ENCODE measurements at regions not wholly inside any gene's neighbourhood (a gene's known extent, or its start where the extent isn't known, plus 50 kb on each side); places are given as distances from the start of the nearest gene placed in this dataset.

- DNase-seq (ENCODE audit: low read depth), result no peak
These were observed 64.5 kb upstream of the B3GAT1 start for GRCh38 chr11:134476435-134477021.

GRCh38 chr11:134475951-134476350 is 63.9 kb upstream of the B3GAT1 start:
- no peak for DNase-seq (ENCODE audit: low read depth)

- DNase-seq (ENCODE audit: low read depth), result no peak
These were observed 62.9 kb upstream of the B3GAT1 start for GRCh38 chr11:134474942-134475341.

DNA sequence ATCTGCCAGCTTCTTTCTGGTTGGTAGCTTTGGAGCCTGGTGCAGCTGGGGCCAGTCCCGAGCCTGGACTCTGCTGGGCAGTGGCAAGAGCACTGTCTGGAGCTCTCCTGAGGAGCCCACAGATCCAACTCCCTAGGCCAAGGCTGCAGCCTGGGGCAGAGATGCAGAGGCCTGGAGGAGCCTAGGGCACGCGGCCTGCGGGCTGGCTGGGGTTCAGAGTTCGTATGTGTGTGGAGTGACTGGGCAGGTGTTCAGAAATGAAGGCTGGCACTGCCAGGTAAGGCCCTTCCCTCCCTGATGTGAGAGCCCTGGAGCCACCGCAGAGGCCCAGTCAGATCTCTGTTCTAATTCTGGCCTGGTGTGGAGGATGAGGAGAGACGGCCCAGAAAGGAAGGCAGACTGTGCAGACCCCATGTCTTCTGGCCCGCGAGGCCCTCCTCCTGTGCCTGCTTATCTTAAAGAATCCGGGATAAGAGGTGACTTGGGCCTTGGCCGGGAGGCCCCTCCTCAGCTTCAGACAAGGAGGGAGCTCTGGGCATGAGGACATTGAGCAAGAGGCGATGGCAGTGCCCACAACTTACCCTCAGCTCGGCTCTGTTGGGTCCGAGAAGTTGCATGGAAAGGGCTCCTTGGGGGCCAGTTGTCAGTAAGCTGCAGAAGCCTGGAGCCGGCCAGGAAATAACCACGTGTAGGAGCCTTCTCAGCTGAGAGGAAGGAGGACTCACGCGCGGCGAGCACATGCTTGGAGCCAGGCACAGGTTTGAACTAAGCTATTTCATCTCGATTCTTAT is 62.2 kb upstream of the B3GAT1 start:
- DNase-seq (ENCODE audit: low read depth), result no peak

DNA sequence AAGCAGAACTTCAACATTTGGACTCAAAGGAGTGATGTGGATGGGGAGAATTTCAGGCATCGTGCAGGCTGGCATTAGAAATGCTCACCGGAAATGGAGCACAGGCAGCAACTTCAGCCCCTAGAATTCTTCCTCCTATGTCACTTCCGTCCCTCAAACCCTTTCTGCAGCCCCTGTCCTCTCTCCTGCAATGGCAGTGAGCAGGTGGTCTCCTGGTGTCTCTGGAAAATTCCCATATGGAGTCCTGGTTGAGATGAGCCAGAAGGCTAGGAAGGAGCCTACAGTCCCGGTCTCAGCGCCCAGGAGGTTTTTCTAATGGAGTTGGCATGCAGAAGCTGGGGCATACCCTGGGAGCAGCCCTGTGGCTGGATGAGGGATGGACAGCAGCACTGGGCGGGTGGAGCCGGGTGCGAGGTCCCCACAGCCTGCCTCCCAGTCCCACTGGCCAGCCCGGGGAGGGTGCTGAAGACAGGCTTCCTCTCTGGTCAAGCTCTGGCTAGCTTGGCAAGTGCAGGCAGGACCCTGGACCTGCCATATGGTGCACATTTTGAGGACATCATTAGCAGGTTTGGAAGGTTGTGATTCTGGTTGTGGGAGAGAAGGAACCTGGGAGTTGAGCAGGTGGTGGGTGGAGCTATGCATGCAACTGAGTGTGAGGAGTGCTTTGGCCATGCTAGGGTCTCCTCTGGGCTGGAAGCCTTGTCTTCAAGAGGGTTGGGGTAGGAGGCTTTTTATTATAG is 59.8 kb upstream of the B3GAT1 start:
- DNase-seq (ENCODE audit: low read depth), result no peak

DNA sequence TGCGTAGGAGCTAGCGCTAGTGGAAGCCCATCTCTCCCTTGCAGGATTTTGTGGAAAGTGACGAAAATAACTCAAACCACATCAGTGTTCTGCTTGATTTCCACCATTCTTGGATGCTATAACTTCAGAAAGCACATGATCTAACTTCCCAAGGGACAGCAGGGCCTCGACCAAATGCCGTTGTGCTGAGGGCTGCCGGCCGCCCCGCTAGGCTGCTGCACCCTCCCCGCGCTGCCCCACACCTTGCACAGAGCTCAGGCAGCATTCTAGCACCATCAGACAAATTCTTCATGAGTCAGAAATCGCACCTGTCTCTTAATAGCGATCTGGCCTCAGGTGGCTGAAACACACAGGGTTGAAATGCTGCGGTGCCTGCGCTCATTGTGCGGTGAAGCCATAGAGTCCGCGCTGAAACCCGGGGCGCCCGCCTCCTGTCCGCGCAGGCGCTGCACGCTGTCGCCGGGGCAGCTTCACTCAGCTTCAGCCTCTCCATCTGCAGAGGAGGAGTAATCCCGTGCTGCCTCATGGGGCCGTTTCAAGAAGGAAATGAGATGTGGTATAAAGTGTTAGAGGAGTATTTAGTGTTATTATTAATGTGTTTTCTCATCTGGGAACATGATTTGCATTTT is 59.2 kb upstream of the B3GAT1 start:
- no peak for DNase-seq (ENCODE audit: low read depth)

DNA sequence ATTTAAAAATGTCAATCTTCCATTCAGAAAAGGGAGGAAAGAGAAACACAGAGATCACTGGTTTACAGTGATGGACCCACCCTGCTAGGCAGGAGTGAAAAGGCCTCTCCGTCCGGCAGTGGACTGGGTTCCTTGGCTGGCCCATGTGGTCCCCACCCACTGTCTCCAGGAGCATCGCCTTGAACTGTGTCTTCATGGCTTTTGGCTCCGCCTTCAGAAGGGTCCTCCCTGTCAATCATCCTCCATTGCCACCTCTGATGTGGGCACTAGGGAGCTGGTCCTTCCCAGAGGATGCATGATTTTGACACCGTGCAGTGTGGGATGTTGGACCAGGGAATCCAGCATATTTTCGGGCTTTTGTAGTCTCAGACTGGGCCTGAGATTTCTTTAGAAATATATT is 58.2 kb upstream of the B3GAT1 start:
- DNase-seq (ENCODE audit: low read depth), result no peak

DNA sequence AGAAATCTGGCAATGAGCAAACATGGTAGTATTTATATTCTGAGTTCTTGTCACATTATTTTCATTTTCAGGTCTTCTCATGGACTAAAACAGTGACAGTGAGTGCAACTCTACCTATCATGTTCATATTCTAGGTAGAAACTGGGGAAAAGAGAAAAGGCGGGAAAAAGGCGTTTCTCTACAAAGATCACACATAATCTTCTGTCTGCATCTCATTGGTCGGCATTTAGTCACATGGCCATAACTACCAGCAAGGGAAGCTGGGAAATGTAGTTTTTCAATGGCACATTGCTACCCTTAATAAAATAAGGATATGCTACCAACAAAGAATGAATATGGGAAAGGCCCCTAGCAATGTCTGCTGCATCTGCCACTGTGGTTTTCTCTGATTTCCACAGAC is 57.6 kb upstream of the B3GAT1 start:
- no peak for DNase-seq (ENCODE audit: low read depth)

DNA sequence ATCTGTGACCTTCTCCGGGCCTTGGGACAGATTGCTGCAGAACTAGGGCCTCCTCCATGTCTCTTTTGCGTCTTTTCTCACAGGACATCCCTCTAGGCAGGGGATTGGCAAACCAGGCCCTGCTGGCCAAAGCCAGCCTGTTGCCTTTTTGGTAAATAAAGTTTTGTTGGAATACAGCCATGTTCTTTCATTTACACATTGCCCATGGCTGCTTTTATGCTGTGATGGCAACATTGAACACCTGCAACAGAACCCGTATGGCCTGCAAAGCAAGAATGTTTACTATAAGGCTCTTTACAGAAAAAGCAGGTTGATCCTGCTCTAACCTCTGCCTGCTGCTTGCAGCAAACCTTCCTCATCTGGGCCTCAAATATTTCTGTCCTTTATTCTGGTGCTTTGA is 56.8 kb upstream of the B3GAT1 start:
- DNase-seq (ENCODE audit: low read depth), result no peak

DNA sequence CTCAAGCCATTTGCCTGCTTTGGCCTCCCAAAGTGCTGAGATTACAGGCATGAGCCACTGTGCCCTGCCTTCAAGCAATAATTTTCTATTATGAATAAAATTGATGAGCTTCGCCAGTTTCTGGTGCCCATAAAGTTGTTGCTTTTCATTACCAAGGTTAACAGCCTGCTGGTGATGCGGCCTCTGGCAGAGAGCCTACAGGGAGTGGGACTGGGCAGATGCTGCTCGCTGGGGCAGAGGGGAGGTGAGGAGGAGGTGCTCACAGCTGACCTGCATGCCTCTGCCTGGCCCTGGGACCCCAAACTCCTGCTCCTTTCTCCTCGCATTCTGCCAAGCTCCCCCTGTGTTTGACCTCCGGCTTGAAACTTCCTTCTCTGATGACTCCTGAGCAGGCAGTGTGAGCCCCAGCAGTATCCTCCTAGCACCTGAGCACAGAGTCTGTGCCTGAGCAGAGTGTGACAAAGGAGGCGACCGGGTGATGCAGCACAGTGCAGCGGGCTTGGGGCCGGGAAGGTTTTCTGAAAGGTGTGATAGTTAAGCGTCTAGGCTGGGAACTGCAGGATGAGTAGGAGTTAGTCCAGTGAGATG is 56.1 kb upstream of the B3GAT1 start:
- no peak for DNase-seq (ENCODE audit: low read depth)

GRCh38 chr11:134466610-134467567 is 54.8 kb upstream of the B3GAT1 start:
- no peak for DNase-seq (ENCODE audit: low read depth)

DNA sequence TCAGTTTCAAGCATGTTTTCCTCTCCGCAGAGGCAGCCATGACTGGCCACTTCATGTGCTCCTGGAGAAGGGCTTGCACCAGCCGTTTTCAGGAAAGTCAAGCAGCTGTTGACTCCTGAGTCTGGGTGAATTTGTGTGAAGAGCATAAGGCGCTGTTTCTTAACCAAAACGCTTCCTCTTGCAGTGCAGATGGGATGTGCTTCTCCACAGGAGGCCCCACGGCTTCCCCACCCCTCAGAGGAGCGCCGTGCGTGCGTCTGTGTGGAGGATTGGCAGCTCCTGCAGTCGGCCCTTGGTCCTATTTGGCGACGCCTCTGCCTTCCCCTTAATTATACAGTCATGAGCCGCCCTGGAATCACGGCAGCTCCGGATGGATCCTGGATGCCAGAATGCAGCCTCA is 54.1 kb upstream of the B3GAT1 start:
- DNase-seq (ENCODE audit: low read depth), result no peak

GRCh38 chr11:134464981-134465730 is 53.1 kb upstream of the B3GAT1 start:
- DNase-seq (ENCODE audit: low read depth), result no peak

DNA sequence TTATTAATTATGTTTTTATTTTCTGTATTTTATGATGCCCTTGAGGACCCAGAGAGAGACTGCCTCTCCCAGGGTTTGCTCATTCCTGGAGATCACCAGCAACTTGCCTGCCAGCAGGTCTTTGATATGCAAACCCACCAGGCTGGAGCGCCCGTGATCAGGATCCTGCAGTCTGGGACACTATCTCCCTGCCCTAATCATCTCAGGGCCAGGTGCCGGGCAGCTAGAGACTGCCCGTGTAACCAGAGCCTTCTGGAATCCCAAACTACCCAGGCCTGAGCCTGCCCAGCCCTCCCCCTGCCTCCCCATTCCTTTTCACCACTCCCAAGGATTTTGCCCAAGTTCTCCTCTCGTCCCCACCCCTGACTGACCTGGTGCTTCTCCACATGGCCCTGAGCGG is 52.2 kb upstream of the B3GAT1 start:
- DNase-seq (ENCODE audit: low read depth), result no peak

DNA sequence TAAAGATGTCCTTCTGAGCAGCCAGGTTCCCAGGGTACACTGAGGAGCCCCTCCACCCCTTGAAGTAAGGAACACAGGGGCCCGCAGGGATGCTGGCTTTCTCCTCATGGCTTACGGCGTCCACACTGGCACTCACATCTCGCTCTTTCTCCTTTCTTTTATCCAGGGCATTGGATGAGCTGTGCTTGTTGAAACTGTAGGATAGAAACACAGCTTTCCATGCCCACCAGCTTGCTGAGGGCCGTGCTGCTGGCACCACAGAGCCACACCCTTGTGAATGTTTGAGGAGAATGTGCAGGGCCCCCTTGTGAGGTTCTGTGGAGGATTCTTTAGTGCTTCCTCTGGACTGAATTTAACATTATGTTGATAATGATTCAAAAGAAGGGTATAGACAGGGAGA is 51.7 kb upstream of the B3GAT1 start:
- no peak for DNase-seq (ENCODE audit: low read depth)
